Hematopoietic multipotent progenitor cell treated with erythropoietin and hydrocortisone succinate and interleukin-3 and kit ligand, for 6 days (in vitro differentiated cells): ENCODE measurements at regions not wholly inside any gene's neighbourhood (a gene's known extent, or its start where the extent isn't known, plus 50 kb on each side); places are given as distances from the start of the nearest gene placed in this dataset.
"Not testable (repeated sequence)": the region's sequence is repeated elsewhere in the genome, so short reads cannot be mapped to it uniquely, and the experiment has no call there.

Experiments used
- DNase-seq: peaks from one replicate; pipeline ENCODE4 v3.0.0-alpha.2; 2015

DNA sequence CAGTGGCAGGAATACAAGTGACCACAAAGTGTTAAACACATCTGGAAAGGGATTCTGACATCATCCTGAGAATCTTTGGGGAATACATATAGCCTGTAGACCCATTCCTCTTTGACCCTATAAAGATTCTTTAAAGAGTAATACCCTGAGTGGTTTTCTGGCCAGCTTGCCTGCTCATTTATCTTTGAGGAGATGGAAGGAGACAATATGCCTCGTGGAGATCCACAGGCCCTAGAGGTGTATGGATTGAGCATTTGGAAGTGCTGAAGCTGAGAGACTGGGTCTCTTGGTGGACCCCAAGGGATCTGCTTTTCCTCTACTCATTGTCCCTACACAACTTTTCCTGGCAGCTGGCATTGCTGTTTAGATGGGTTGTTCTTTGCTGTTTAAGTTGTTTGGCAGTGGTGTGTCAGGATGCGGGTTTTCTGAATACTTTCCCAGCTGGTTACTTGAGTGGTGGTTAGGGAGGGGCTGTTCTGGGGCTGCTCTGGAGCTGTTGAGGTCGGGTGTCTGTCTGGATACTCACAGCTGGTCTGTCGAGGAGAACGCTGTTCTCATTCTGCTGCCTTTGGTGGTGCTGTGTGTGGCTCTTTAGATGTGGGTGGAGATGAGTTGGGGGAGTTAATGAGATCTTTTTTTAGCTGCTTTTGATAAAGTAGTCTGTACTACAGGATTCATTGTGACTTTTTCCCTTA is 50.1 kb upstream of the FAM72C start:
- DNase-seq = not testable (repeated sequence)
